OCI-LY7 (cell line): ENCODE measurements at regions not wholly inside any gene's neighbourhood (a gene's known extent, or its start where the extent isn't known, plus 50 kb on each side); places are given as distances from the start of the nearest gene placed in this dataset.

ENCODE experiments used
- BruUV-seq: library from RNA; stranded (reverse); fragments of 400-500 nt; replicated peaks from 2 replicates; lab custom pipeline; 2021; lab: Mats Ljungman, UMichigan
- CTCF ChIA-PET: fragments of 300-600 bp; sonication (Branson Sonifier 250); formaldehyde crosslinking; loops from one replicate; lab custom pipeline; 2022; ENCODE audit warnings: antibody characterized with exemption; ENCODE audit not compliant: unreplicated experiment; lab: Charles Lee
- POLR2A ChIA-PET: fragments of 300-600 bp; sonication (Branson Sonifier 250); formaldehyde crosslinking; loops from one replicate; lab custom pipeline; 2022; ENCODE audit warnings: antibody characterized with exemption; lab: Charles Lee
- DNase-seq: peaks from one replicate; pipeline ENCODE4 v3.0.0-alpha.2; 2015; ENCODE audit warnings: low spot score
- H2AFZ ChIP-seq: fragments of 200-600 bp; sonication (generic), shearing (Covaris generic); 2 replicates; pipeline ENCODE4 v1.6.1; 2014; ENCODE audit warnings: mild to moderate bottlenecking, antibody characterized with exemption, low read length, moderate library complexity
- H3K27ac ChIP-seq: fragments of 200-600 bp; sonication (generic); 2 replicates; pipeline ENCODE4 v1.5.1; 2014; ENCODE audit warnings: mixed run types, low read depth, mild to moderate bottlenecking, moderate library complexity, low read length, inconsistent platforms; ENCODE audit not compliant: poor library complexity, severe bottlenecking
- H3K36me3 ChIP-seq: fragments of 200-600 bp; sonication (generic); 2 replicates; pipeline ENCODE4 v1.6.1; 2014; ENCODE audit warnings: mild to moderate bottlenecking, antibody characterized with exemption, low read length, moderate library complexity, mixed read lengths; ENCODE audit not compliant: insufficient read depth
- H3K4me1 ChIP-seq: fragments of 200-600 bp; sonication (generic); 2 replicates; pipeline ENCODE4 v1.5.1; 2014; ENCODE audit warnings: mild to moderate bottlenecking, low read length; ENCODE audit not compliant: insufficient read depth, poor library complexity, severe bottlenecking
- H3K4me2 ChIP-seq: fragments of 200-600 bp; sonication (generic); 2 replicates; pipeline ENCODE4 v1.6.1; 2014; ENCODE audit warnings: mild to moderate bottlenecking, low read length
- H3K4me3 ChIP-seq: fragments of 200-600 bp; sonication (generic); 2 replicates; pipeline ENCODE4 v1.5.1; 2014; ENCODE audit warnings: mild to moderate bottlenecking, low read depth, low read length; ENCODE audit not compliant: poor library complexity, severe bottlenecking
- H3K79me2 ChIP-seq: fragments of 200-600 bp; sonication (generic); 2 replicates; pipeline ENCODE4 v1.6.1; 2016; ENCODE audit warnings: low read depth, mild to moderate bottlenecking, low read length, moderate library complexity, mixed read lengths; ENCODE audit not compliant: insufficient read depth
- H3K9me2 ChIP-seq: fragments of 200-600 bp; sonication (generic); 2 replicates; pipeline ENCODE4 v1.6.1; 2016; ENCODE audit warnings: mild to moderate bottlenecking, low read length, mixed read lengths; ENCODE audit not compliant: insufficient read depth
- H3K9me3 ChIP-seq: fragments of 200-600 bp; sonication (generic); 2 replicates; pipeline ENCODE4 v1.6.1; 2014; ENCODE audit warnings: mild to moderate bottlenecking, mixed run types, low read length, mixed read lengths
- H4K20me1 ChIP-seq: fragments of 200-600 bp; sonication (generic); 2 replicates; pipeline ENCODE4 v1.6.1; 2014; ENCODE audit warnings: mild to moderate bottlenecking, antibody characterized with exemption, low read length, moderate library complexity, mixed read lengths; ENCODE audit not compliant: insufficient read depth
- EZH2phosphoT487 ChIP-seq: fragments of 200-600 bp; sonication (generic); IDR thresholded peaks from 2 replicates; pipeline ENCODE4 v1.6.1; 2018; ENCODE audit warnings: low read depth, borderline replicate concordance, mild to moderate bottlenecking, mixed run types, antibody characterized with exemption, low read length, moderate library complexity, mixed read lengths
- intact Hi-C: fragments of 100-400 bp; cut with micrococcal nuclease; formaldehyde crosslinking; loops from one replicate; pipeline ENCODE4 v1.10.0; 2022; ENCODE audit not compliant: unreplicated experiment
- TF ChIP-seq, protein P1 (sequence below): fragments of 200-600 bp; sonication (generic); conservative IDR thresholded peaks from 2 replicates; pipeline ENCODE4 v1.5.1; 2014; ENCODE audit warnings: mild to moderate bottlenecking, antibody characterized with exemption, low read length, moderate library complexity, mixed read lengths

DNA sequence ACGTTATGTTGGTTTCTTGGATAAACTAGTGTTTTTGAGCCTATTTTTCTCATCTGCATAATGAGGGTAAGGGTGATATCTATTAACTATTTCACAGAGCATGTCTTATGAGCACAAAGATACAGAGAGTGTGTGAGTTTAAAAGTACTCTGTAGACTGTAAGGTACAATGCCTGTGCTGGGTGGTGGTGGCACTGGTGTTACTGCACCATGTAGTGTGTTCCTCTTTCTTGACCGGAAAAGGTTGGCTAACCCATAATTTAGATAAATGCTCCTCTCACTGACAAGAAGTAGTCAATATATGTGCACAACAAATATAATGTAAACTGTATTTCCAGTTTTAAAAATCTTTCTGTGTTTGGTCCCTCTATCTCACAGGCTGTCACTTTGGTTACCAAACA, 116.2 kb upstream of the MMS22L start:
- Histone ChIP-seq H3K9me2 (no peaks in the 10 kb centered on the region), H3K4me3 (no peak overlapping the region), H3K4me1 (no peaks in the 10 kb centered on the region), H2AFZ (no peak overlapping the region), H3K9me3 (no peaks in the 10 kb centered on the region), H3K4me2 (no peak overlapping the region), H3K36me3 (no peaks in the 10 kb centered on the region), H3K27ac (no peak overlapping the region), H4K20me1 (no peaks in the 10 kb centered on the region), H3K79me2 (no peaks in the 10 kb centered on the region)
- ChIA-PET POLR2A (no interaction called here), CTCF (no interaction called here)
- intact Hi-C loops: no loop called here
- no TSS peak for BruUV-seq
- TF ChIP-seq, protein P1, sequence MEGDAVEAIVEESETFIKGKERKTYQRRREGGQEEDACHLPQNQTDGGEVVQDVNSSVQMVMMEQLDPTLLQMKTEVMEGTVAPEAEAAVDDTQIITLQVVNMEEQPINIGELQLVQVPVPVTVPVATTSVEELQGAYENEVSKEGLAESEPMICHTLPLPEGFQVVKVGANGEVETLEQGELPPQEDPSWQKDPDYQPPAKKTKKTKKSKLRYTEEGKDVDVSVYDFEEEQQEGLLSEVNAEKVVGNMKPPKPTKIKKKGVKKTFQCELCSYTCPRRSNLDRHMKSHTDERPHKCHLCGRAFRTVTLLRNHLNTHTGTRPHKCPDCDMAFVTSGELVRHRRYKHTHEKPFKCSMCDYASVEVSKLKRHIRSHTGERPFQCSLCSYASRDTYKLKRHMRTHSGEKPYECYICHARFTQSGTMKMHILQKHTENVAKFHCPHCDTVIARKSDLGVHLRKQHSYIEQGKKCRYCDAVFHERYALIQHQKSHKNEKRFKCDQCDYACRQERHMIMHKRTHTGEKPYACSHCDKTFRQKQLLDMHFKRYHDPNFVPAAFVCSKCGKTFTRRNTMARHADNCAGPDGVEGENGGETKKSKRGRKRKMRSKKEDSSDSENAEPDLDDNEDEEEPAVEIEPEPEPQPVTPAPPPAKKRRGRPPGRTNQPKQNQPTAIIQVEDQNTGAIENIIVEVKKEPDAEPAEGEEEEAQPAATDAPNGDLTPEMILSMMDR: no peak
- TF ChIP-seq EZH2phosphoT487: no peak
- no peak for DNase-seq

DNA sequence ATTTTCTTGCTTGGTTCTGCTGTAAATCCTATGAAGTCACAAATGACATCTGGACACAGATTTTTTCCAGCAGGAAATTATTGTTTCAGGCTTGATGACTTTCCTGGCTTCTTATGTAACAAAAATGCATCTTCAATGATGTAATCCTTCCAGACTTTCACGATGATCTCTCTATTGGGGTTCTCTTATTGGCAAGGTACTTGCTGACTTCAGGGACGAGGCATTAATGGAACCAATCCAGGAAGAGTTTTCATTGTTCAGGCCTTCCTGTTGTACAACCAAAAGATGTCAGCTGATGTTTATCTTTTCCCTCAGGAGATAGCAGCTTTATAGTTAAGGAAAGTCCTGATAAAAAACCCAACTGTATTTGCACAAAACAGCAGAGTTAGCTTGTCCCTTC, 118.5 kb upstream of the MMS22L start:
- BruUV-seq: no TSS peak
- intact Hi-C loops: no loop called here
- no peaks in the 10 kb centered on the region for H4K20me1 ChIP-seq
- TF ChIP-seq, protein P1: no peak
- TF ChIP-seq EZH2phosphoT487: no peak
- ChIA-PET POLR2A (interaction anchor here (0.6 to 0.7 kb wide), 4 partner anchors 84 to 285 kb away, joined by 3 to 5 read pairs (median 4); no protein-coding TSS in a partner anchor), CTCF (no interaction called here)
- no peaks in the 10 kb centered on the region for H3K36me3 ChIP-seq
- H3K4me2 ChIP-seq: no peak overlapping the region
- H3K9me2 ChIP-seq: no peaks in the 10 kb centered on the region
- H3K79me2 ChIP-seq: no peaks in the 10 kb centered on the region
- H2AFZ ChIP-seq: no peak overlapping the region
- H3K27ac ChIP-seq: no peak overlapping the region
- no peaks in the 10 kb centered on the region for H3K4me1 ChIP-seq
- H3K9me3 ChIP-seq: no peaks in the 10 kb centered on the region
- DNase-seq: no peak
- H3K4me3 ChIP-seq: no peak overlapping the region

DNA sequence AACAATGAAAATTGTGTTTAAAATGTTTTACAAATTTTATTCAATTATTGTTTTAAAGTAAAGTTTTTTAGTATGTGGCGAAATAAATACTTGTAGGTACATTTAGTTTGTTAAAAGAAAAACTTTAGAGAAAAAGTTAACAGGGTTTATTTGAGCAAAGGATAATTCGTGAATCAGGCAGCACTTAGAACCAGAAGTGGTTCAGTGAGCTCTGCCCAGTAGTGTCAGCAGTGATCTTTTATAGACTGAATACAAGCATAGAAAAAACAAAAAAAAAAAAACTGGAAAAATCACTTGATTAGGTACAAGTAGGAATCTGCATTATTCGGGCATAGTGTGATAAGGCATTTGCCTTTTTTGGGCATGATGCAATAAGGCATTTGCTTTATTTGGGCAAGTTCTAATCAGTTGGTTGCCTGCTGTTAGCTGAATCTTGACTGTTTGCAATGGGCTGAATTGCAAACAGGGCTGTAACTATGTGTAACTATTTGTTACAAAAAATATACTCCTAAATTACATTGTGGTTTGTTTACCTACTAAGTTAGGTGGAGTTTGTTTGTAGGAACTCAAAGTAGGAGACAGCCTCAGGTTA, 122.9 kb upstream of the MMS22L start:
- H3K36me3 ChIP-seq: no peaks in the 10 kb centered on the region
- no TSS peak for BruUV-seq
- H3K4me3 ChIP-seq: no peak overlapping the region
- H4K20me1 ChIP-seq: no peaks in the 10 kb centered on the region
- CTCF ChIA-PET: no interaction called here
- POLR2A ChIA-PET: no interaction called here
- intact Hi-C loops: no loop called here
- H3K4me1 ChIP-seq: no peaks in the 10 kb centered on the region
- H3K27ac ChIP-seq: no peak overlapping the region
- H3K79me2 ChIP-seq: no peaks in the 10 kb centered on the region
- no peak overlapping the region for H3K4me2 ChIP-seq
- no peaks in the 10 kb centered on the region for H3K9me2 ChIP-seq
- no peaks in the 10 kb centered on the region for H3K9me3 ChIP-seq
- TF ChIP-seq, protein P1: no peak
- TF ChIP-seq EZH2phosphoT487: no peak
- no peak for DNase-seq
- H2AFZ ChIP-seq: no peak overlapping the region
